Hepatocyte (in vitro differentiated cells): ENCODE measurements at regions not wholly inside any gene's neighbourhood (a gene's known extent, or its start where the extent isn't known, plus 50 kb on each side); places are given as distances from the start of the nearest gene placed in this dataset.

Experiments
- DNase-seq: peaks from one replicate; pipeline ENCODE4 v3.0.0-alpha.2; 2016; ENCODE audit warnings: low spot score
- H2AFZ ChIP-seq: fragments of 200-600 bp; sonication (generic); 2 replicates; pipeline ENCODE4 v1.6.0; 2016; ENCODE audit warnings: antibody characterized with exemption, mild to moderate bottlenecking
- H3K27ac ChIP-seq: fragments of 200-600 bp; sonication (generic); 2 replicates; pipeline ENCODE4 v1.5.1; 2016; ENCODE audit warnings: mild to moderate bottlenecking
- H3K27me3 ChIP-seq: fragments of 200-600 bp; sonication (generic); 2 replicates; pipeline ENCODE4 v1.6.1; 2016
- H3K36me3 ChIP-seq: fragments of 200-600 bp; sonication (generic); replicated peaks from 2 replicates; pipeline ENCODE4 v1.5.1; 2016; ENCODE audit warnings: low read depth; ENCODE audit not compliant: insufficient read depth
- H3K4me1 ChIP-seq: fragments of 200-600 bp; sonication (generic); 2 replicates; pipeline ENCODE4 v1.5.1; 2016; ENCODE audit warnings: mild to moderate bottlenecking, moderate library complexity; ENCODE audit not compliant: insufficient read depth
- H3K4me2 ChIP-seq: fragments of 200-600 bp; sonication (generic); 2 replicates; pipeline ENCODE4 v1.6.0; 2016
- H3K4me3 ChIP-seq: fragments of 200-600 bp; sonication (generic); 2 replicates; pipeline ENCODE4 v1.5.1; 2016; ENCODE audit warnings: mild to moderate bottlenecking
- H3K79me2 ChIP-seq: fragments of 200-600 bp; sonication (generic); 2 replicates; pipeline ENCODE4 v1.6.0; 2017; ENCODE audit warnings: mild to moderate bottlenecking
- H3K9me2 ChIP-seq: fragments of 200-600 bp; sonication (generic); replicated peaks from 2 replicates; pipeline ENCODE4 v1.6.0; 2017; ENCODE audit warnings: mild to moderate bottlenecking; ENCODE audit not compliant: insufficient read depth
- H3K9me3 ChIP-seq: fragments of 200-600 bp; sonication (generic); 2 replicates; pipeline ENCODE4 v1.5.1; 2016; ENCODE audit warnings: low read depth, mild to moderate bottlenecking
- H4K20me1 ChIP-seq: fragments of 200-600 bp; sonication (generic); 2 replicates; pipeline ENCODE4 v1.6.0; 2016; ENCODE audit warnings: mild to moderate bottlenecking; ENCODE audit not compliant: insufficient read depth, poor library complexity, severe bottlenecking
- EZH2 ChIP-seq: fragments of 200-600 bp; sonication (generic); IDR thresholded peaks from 2 replicates; pipeline ENCODE4 v1.6.1; 2016; ENCODE audit warnings: antibody characterized with exemption, mild to moderate bottlenecking, borderline replicate concordance
- EZH2phosphoT487 ChIP-seq: fragments of 200-600 bp; sonication (generic); IDR thresholded peaks from one replicate; pipeline ENCODE4 v1.6.1; 2018; ENCODE audit warnings: antibody characterized with exemption, mild to moderate bottlenecking, low read depth, moderate library complexity; ENCODE audit not compliant: unreplicated experiment, severe bottlenecking
- WGBS: methylation state at CpG from one replicate; pipeline ENCODE4 v1.1.6; 2016; ENCODE audit warnings: low lambda C conversion rate; ENCODE audit errors: missing lambda C conversion rate; 5-methylcytosine and 5-hydroxymethylcytosine counted together
- TF ChIP-seq, protein P1 (sequence below): fragments of 200-600 bp; sonication (generic); IDR thresholded peaks from 2 replicates; pipeline ENCODE4 v1.5.1; 2016; ENCODE audit warnings: antibody characterized with exemption, mild to moderate bottlenecking; ENCODE audit not compliant: poor library complexity

DNA sequence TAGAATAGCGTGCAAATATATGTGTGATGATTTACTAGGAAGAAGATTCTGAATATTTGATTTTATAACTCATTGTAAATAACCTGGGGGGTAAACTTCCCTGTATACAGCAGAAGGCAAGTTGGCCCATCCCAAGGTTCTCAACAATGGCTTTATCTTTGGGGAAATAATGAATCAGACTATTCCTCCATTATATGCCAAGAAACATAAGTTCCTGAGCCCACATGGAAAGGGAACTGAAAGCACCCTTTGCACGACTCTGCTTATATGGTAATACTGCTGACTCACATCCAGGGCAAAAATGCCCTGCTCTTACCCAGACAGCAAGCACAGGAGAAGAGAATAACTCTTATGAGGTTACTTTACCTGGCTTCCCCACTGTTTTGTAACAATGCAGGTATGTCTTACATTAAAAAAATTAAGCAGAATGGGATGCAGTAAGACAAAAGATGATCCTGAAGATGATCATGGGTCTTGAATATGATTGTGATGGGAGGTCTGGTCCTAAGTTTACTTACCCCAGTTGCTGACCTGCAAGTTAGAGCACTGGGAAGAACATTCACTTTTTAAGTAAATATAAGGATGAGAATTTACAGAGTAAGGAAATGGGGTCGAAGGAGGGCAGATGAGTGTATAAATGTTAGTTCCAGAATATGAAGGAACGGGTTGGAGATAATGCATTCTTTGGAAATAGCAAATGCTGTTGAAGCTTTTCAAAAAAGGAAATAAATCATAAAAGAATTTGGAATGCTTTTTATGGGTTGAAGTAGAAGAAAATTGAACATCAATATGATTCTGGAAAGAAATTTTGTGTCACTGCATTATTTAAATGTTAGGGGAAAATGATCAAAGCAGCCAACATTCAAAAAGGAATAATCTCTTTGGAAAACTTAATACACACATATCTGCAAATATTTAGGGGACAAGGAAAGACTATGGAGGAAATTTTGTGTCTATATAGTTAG, 428.4 kb upstream of the MPDZ start:
- 88% methylated on average over 4 of the region's 4 CpGs for WGBS
- Histone ChIP-seq H3K79me2 (no peaks in the 10 kb centered on the region), H3K4me3 (no peak overlapping the region), H2AFZ (no peak overlapping the region), H3K36me3 (no peaks in the 10 kb centered on the region), H3K4me2 (no peak overlapping the region), H4K20me1 (no peaks in the 10 kb centered on the region), H3K9me2 (no peaks in the 10 kb centered on the region), H3K9me3 (no peaks in the 10 kb centered on the region), H3K4me1 (no peaks in the 10 kb centered on the region), H3K27ac (no peak overlapping the region), H3K27me3 (no peaks in the 10 kb centered on the region)
- TF ChIP-seq, protein P1, sequence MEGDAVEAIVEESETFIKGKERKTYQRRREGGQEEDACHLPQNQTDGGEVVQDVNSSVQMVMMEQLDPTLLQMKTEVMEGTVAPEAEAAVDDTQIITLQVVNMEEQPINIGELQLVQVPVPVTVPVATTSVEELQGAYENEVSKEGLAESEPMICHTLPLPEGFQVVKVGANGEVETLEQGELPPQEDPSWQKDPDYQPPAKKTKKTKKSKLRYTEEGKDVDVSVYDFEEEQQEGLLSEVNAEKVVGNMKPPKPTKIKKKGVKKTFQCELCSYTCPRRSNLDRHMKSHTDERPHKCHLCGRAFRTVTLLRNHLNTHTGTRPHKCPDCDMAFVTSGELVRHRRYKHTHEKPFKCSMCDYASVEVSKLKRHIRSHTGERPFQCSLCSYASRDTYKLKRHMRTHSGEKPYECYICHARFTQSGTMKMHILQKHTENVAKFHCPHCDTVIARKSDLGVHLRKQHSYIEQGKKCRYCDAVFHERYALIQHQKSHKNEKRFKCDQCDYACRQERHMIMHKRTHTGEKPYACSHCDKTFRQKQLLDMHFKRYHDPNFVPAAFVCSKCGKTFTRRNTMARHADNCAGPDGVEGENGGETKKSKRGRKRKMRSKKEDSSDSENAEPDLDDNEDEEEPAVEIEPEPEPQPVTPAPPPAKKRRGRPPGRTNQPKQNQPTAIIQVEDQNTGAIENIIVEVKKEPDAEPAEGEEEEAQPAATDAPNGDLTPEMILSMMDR = no peak
- no peak for TF ChIP-seq EZH2phosphoT487
- TF ChIP-seq EZH2 = no peak
- DNase-seq = no peak

DNA sequence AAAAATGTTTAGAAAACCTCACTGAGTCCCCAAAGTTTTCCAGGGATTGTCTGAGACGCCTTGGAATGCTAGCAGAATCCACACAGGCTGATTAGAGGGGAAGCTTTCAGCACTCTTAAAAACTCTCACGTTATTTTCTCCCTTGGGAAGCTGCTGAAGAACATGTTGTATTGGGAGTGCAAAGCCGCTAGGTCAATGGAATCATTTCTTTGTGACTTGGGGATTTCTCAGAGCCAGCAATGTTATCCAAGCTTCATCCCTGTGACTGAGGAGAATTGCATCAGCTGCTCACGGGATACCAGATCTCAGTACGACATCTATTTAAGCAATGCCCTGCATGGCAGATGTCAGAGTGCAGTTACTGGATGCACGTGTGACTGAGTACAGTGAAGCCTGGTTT, 426.4 kb upstream of the MPDZ start:
- peak overlapping the region; percentile 39 for H3K27ac ChIP-seq
- no peaks in the 10 kb centered on the region for H3K4me1 ChIP-seq
- peak overlapping the region; percentile 41 for H3K4me2 ChIP-seq
- peak; percentile 19 for DNase-seq
- H2AFZ ChIP-seq = no peak overlapping the region
- H3K27me3 ChIP-seq = no peaks in the 10 kb centered on the region
- no peaks in the 10 kb centered on the region for H4K20me1 ChIP-seq
- H3K9me2 ChIP-seq = no peaks in the 10 kb centered on the region
- TF ChIP-seq EZH2 (no peak), EZH2phosphoT487 (no peak)
- TF ChIP-seq, protein P1 = no peak
- H3K79me2 ChIP-seq = no peaks in the 10 kb centered on the region
- no peaks in the 10 kb centered on the region for H3K36me3 ChIP-seq
- no peak overlapping the region for H3K4me3 ChIP-seq
- WGBS = 32% methylated on average over 6 of the region's 6 CpGs
- H3K9me3 ChIP-seq = no peaks in the 10 kb centered on the region

DNA sequence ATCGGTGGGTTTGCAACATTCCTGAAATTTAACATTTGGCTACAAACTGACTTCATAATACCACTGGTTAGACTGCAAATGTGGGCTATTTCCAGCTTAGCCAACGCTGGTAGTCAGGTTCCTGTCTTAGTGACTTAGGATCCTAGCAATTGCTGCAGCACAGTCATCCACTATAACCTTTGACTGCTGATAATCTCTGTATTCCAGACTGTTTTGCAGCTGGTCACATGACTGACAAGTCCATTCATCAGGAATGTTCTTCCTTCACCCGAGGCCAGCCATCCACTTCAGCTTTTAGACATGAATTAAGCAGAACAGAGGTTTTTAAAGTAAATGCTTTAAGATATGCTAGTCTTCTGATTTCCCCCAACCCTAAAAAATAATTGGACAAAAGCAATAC, 425.9 kb upstream of the MPDZ start:
- H3K27me3 ChIP-seq = no peaks in the 10 kb centered on the region
- H3K9me3 ChIP-seq = no peaks in the 10 kb centered on the region
- H3K9me2 ChIP-seq = no peaks in the 10 kb centered on the region
- no peaks in the 10 kb centered on the region for H3K4me1 ChIP-seq
- no peak overlapping the region for H2AFZ ChIP-seq
- peak overlapping the region; percentile 41 for H3K4me2 ChIP-seq
- no peak overlapping the region for H3K4me3 ChIP-seq
- H4K20me1 ChIP-seq = no peaks in the 10 kb centered on the region
- no peak for TF ChIP-seq EZH2phosphoT487
- no peak for TF ChIP-seq EZH2
- TF ChIP-seq, protein P1 = no peak
- no peaks in the 10 kb centered on the region for H3K79me2 ChIP-seq
- peak overlapping the region; percentile 39 for H3K27ac ChIP-seq
- DNase-seq = peak; percentile 15
- no peaks in the 10 kb centered on the region for H3K36me3 ChIP-seq
- WGBS = 46% methylated on average over 3 of the region's 3 CpGs
